Parathyroid adenoma (tissue), 2 donors: ENCODE measurements at regions not wholly inside any gene's neighbourhood (a gene's known extent, or its start where the extent isn't known, plus 50 kb on each side); places are given as distances from the start of the nearest gene placed in this dataset.

ENCODE experiments used
- H2AFZ ChIP-seq: fragments of 300-600 bp; sonication (generic); one replicate; pipeline ENCODE4 v1.7.0; 2017; ENCODE audit warnings: antibody characterized with exemption, mild to moderate bottlenecking
- H3K27ac ChIP-seq: fragments of 300-600 bp; sonication (generic); one replicate; pipeline ENCODE4 v1.7.0; 2017
- H3K27me3 ChIP-seq: fragments of 300-600 bp; sonication (generic); one replicate; pipeline ENCODE4 v1.7.0; 2017; ENCODE audit warnings: low read length; ENCODE audit not compliant: control insufficient read depth, insufficient read depth
- H3K36me3 ChIP-seq: fragments of 300-600 bp; sonication (generic); one replicate; pipeline ENCODE4 v1.7.0; 2017; ENCODE audit warnings: low read length; ENCODE audit not compliant: control insufficient read depth, insufficient read depth
- H3K4me1 ChIP-seq: fragments of 300-600 bp; sonication (generic); one replicate; pipeline ENCODE4 v1.7.0; 2017; ENCODE audit warnings: control low read depth
- H3K4me2 ChIP-seq: fragments of 300-600 bp; sonication (generic); one replicate; pipeline ENCODE4 v1.7.0; 2017; ENCODE audit warnings: low read length
- H3K4me3 ChIP-seq: fragments of 300-600 bp; sonication (generic); one replicate; pipeline ENCODE4 v1.7.0; 2017; ENCODE audit warnings: low read depth, low read length
- H3K79me2 ChIP-seq: fragments of 300-600 bp; sonication (generic); one replicate; pipeline ENCODE4 v1.7.0; 2017; ENCODE audit warnings: control low read depth
- H3K9ac ChIP-seq: fragments of 300-600 bp; sonication (generic); one replicate; pipeline ENCODE4 v1.7.0; 2017; ENCODE audit warnings: mild to moderate bottlenecking
- H3K9me3 ChIP-seq: fragments of 300-600 bp; sonication (generic); one replicate; pipeline ENCODE4 v1.7.0; 2017; ENCODE audit warnings: low read length; ENCODE audit not compliant: control insufficient read depth
- TF ChIP-seq, protein P1 (sequence below): fragments of 300-600 bp; sonication (generic); IDR thresholded peaks from one replicate; pipeline ENCODE4 v1.7.0; 2017; ENCODE audit warnings: antibody characterized with exemption, mild to moderate bottlenecking
- donor health status: primary hyperparathyroidism.

GRCh38 chr2:41990245-41990644 lies 57.6 kb upstream of the PKDCC start:
- Histone ChIP-seq H3K27me3 (no peaks in the 10 kb centered on the region), H3K9me3 (no peaks in the 10 kb centered on the region), H3K36me3 (no peaks in the 10 kb centered on the region), H3K9ac (no peak overlapping the region), H2AFZ (peak overlapping the region; percentile 30), H3K27ac (no peak overlapping the region), H3K4me1 (no peaks in the 10 kb centered on the region), H3K4me3 (no peak overlapping the region), H3K4me2 (no peak overlapping the region), H3K79me2 (no peaks in the 10 kb centered on the region)
- TF ChIP-seq, protein P1, sequence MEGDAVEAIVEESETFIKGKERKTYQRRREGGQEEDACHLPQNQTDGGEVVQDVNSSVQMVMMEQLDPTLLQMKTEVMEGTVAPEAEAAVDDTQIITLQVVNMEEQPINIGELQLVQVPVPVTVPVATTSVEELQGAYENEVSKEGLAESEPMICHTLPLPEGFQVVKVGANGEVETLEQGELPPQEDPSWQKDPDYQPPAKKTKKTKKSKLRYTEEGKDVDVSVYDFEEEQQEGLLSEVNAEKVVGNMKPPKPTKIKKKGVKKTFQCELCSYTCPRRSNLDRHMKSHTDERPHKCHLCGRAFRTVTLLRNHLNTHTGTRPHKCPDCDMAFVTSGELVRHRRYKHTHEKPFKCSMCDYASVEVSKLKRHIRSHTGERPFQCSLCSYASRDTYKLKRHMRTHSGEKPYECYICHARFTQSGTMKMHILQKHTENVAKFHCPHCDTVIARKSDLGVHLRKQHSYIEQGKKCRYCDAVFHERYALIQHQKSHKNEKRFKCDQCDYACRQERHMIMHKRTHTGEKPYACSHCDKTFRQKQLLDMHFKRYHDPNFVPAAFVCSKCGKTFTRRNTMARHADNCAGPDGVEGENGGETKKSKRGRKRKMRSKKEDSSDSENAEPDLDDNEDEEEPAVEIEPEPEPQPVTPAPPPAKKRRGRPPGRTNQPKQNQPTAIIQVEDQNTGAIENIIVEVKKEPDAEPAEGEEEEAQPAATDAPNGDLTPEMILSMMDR = no peak

DNA sequence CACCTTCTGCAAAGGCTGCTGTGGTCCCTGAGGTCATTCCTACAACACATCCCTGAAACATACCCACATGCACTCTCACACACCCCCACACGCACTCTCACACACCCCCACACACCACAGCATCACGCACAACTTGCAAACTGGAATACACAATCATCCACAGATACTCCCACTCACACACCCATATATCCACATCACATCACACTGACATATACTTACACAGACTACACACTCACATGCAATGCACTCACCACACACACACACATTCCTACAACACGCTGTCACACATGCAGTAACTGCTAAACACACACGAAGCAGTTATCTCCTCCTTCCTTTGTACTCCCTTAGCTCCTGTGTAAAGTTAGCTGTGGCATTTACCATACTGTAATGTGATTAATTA lies 57.1 kb upstream of the PKDCC start:
- Histone ChIP-seq H3K9ac (no peak overlapping the region), H3K27ac (no peak overlapping the region)
- TF ChIP-seq, protein P1 = no peak

GRCh38 chr2:41992056-41992642 lies 55.7 kb upstream of the PKDCC start:
- no peaks in the 10 kb centered on the region for H3K9me3 ChIP-seq
- H3K9ac ChIP-seq = no peak overlapping the region
- H3K27me3 ChIP-seq = no peaks in the 10 kb centered on the region
- H3K4me3 ChIP-seq = no peak overlapping the region
- H3K79me2 ChIP-seq = no peaks in the 10 kb centered on the region
- no peak overlapping the region for H2AFZ ChIP-seq
- H3K4me1 ChIP-seq = no peaks in the 10 kb centered on the region
- H3K36me3 ChIP-seq = no peaks in the 10 kb centered on the region
- no peak overlapping the region for H3K4me2 ChIP-seq
- no peak overlapping the region for H3K27ac ChIP-seq
- TF ChIP-seq, protein P1 = no peak

More for the DNA sequence above, 57.1 kb upstream of the PKDCC start:
- no peak overlapping the region for H3K4me2 ChIP-seq
- H3K9me3 ChIP-seq = no peaks in the 10 kb centered on the region
- no peaks in the 10 kb centered on the region for H3K79me2 ChIP-seq
- H3K4me3 ChIP-seq = no peak overlapping the region
- H3K4me1 ChIP-seq = no peaks in the 10 kb centered on the region
- H2AFZ ChIP-seq = no peak overlapping the region
- no peaks in the 10 kb centered on the region for H3K36me3 ChIP-seq
- no peaks in the 10 kb centered on the region for H3K27me3 ChIP-seq

- Histone ChIP-seq H3K27me3 (no peaks in the 10 kb centered on the region), H2AFZ (no peak overlapping the region), H3K4me1 (no peaks in the 10 kb centered on the region), H3K4me2 (no peak overlapping the region), H3K9me3 (no peaks in the 10 kb centered on the region), H3K9ac (no peak overlapping the region), H3K79me2 (no peaks in the 10 kb centered on the region), H3K4me3 (no peak overlapping the region), H3K36me3 (no peaks in the 10 kb centered on the region), H3K27ac (no peak overlapping the region)
- TF ChIP-seq, protein P1 = no peak
These were observed 55.0 kb upstream of the PKDCC start for GRCh38 chr2:41992671-41993434.
